ENCODE measurements at regions not wholly inside any gene's neighbourhood (a gene's known extent, or its start where the extent isn't known, plus 50 kb on each side); places are given as distances from the start of the nearest gene placed in this dataset.

- intact Hi-C loops (cut with micrococcal nuclease; ENCODE audit: unreplicated experiment) = no loop called here
- H4K20me1 ChIP-seq (ENCODE audit: insufficient read depth, low read length) = no peaks in the 10 kb centered on the region
- 0 out of 2 replicates have a peak, but pooled peaks cover 15% of the 10 kb centered on the region for H3K9me3 ChIP-seq (ENCODE audit: low read length)
- no peak overlapping the region for H3K27ac ChIP-seq (ENCODE audit: low read depth, low read length, poor library complexity, severe bottlenecking)
- no peak overlapping the region for H3K4me2 ChIP-seq (ENCODE audit: low read length)
- CTCF ChIA-PET (ENCODE audit: unreplicated experiment) = no interaction called here
- no peaks in the 10 kb centered on the region for H3K79me2 ChIP-seq (ENCODE audit: insufficient read depth, low read depth, low read length)
- no peaks in the 10 kb centered on the region for H3K9me2 ChIP-seq (ENCODE audit: insufficient read depth, low read length)
- POLR2A ChIA-PET = no interaction called here
- H3K36me3 ChIP-seq (ENCODE audit: insufficient read depth, low read length) = no peaks in the 10 kb centered on the region
- no peak for TF ChIP-seq CTCF (conservative IDR thresholded peaks at IDR 0.05; ENCODE audit: low read length)
- no peak for TF ChIP-seq EZH2phosphoT487 (IDR thresholded peaks at IDR 0.05; ENCODE audit: borderline replicate concordance, low read depth, low read length)
- H2AFZ ChIP-seq (ENCODE audit: low read length) = no peak overlapping the region
- peaks cover 16% of the 10 kb centered on the region for H3K4me1 ChIP-seq (ENCODE audit: insufficient read depth, low read length, poor library complexity, severe bottlenecking)
- no peak for DNase-seq (ENCODE audit: low spot score)
- BruUV-seq (replicated peaks) = no TSS peak
- no peak overlapping the region for H3K4me3 ChIP-seq (ENCODE audit: low read depth, low read length, poor library complexity, severe bottlenecking)
These were observed 124.3 kb downstream of the DICER1 start for GRCh38 chr14:95033031-95033430.

GRCh38 chr14:95026851-95027463, 130.4 kb downstream of the DICER1 start:
- Histone ChIP-seq H4K20me1 (ENCODE audit: insufficient read depth, low read length) (no peaks in the 10 kb centered on the region), H3K9me2 (ENCODE audit: insufficient read depth, low read length) (no peaks in the 10 kb centered on the region), H3K4me2 (ENCODE audit: low read length) (no peak overlapping the region), H3K9me3 (ENCODE audit: low read length) (0 out of 2 replicates have a peak, but pooled peaks cover 5% of the 10 kb centered on the region), H3K36me3 (ENCODE audit: insufficient read depth, low read length) (no peaks in the 10 kb centered on the region), H2AFZ (ENCODE audit: low read length) (no peak overlapping the region), H3K79me2 (ENCODE audit: insufficient read depth, low read depth, low read length) (no peaks in the 10 kb centered on the region), H3K4me3 (ENCODE audit: low read depth, low read length, poor library complexity, severe bottlenecking) (no peak overlapping the region), H3K4me1 (ENCODE audit: insufficient read depth, low read length, poor library complexity, severe bottlenecking) (no peaks in the 10 kb centered on the region), H3K27ac (ENCODE audit: low read depth, low read length, poor library complexity, severe bottlenecking) (no peak overlapping the region)
- CTCF ChIA-PET (ENCODE audit: unreplicated experiment) = no interaction called here
- POLR2A ChIA-PET = interaction anchor here (1.0 kb wide), 1 partner anchor 66 kb away, joined by 3 read pairs; no protein-coding TSS in a partner anchor
- BruUV-seq (replicated peaks) = no TSS peak
- no peak for TF ChIP-seq CTCF (conservative IDR thresholded peaks at IDR 0.05; ENCODE audit: low read length)
- TF ChIP-seq EZH2phosphoT487 (IDR thresholded peaks at IDR 0.05; ENCODE audit: borderline replicate concordance, low read depth, low read length) = no peak
- no peak for DNase-seq (ENCODE audit: low spot score)
- intact Hi-C loops (cut with micrococcal nuclease; ENCODE audit: unreplicated experiment) = no loop called here

GRCh38 chr14:95025941-95026340, 131.4 kb downstream of the DICER1 start:
- Histone ChIP-seq H3K9me2 (ENCODE audit: insufficient read depth, low read length) (no peaks in the 10 kb centered on the region), H3K79me2 (ENCODE audit: insufficient read depth, low read depth, low read length) (no peaks in the 10 kb centered on the region), H3K27ac (ENCODE audit: low read depth, low read length, poor library complexity, severe bottlenecking) (no peak overlapping the region), H3K36me3 (ENCODE audit: insufficient read depth, low read length) (no peaks in the 10 kb centered on the region), H3K4me1 (ENCODE audit: insufficient read depth, low read length, poor library complexity, severe bottlenecking) (no peaks in the 10 kb centered on the region), H3K4me3 (ENCODE audit: low read depth, low read length, poor library complexity, severe bottlenecking) (no peak overlapping the region), H4K20me1 (ENCODE audit: insufficient read depth, low read length) (no peaks in the 10 kb centered on the region), H3K9me3 (ENCODE audit: low read length) (no peaks in the 10 kb centered on the region), H2AFZ (ENCODE audit: low read length) (no peak overlapping the region), H3K4me2 (ENCODE audit: low read length) (no peak overlapping the region)
- intact Hi-C loops (cut with micrococcal nuclease; ENCODE audit: unreplicated experiment) = no loop called here
- TF ChIP-seq EZH2phosphoT487 (IDR thresholded peaks at IDR 0.05; ENCODE audit: borderline replicate concordance, low read depth, low read length) (no peak), CTCF (conservative IDR thresholded peaks at IDR 0.05; ENCODE audit: low read length) (no peak)
- DNase-seq (ENCODE audit: low spot score) = no peak
- POLR2A ChIA-PET = interaction anchor here (1.0 kb wide), 1 partner anchor 65 kb away, joined by 3 read pairs; no protein-coding TSS in a partner anchor
- CTCF ChIA-PET (ENCODE audit: unreplicated experiment) = no interaction called here
- BruUV-seq (replicated peaks) = no TSS peak

All from OCI-LY7 (cell line).